NCI-H2107 treated with DMSO at 0.1 percent for 48 hours (cell line): ENCODE measurements at regions not wholly inside any gene's neighbourhood (a gene's known extent, or its start where the extent isn't known, plus 50 kb on each side); places are given as distances from the start of the nearest gene placed in this dataset.

Experiments
- DNase-seq: peaks from one replicate; lab custom pipeline; 2025; ENCODE audit not compliant: unreplicated experiment; lab: John Stamatoyannopoulos, UW

DNA sequence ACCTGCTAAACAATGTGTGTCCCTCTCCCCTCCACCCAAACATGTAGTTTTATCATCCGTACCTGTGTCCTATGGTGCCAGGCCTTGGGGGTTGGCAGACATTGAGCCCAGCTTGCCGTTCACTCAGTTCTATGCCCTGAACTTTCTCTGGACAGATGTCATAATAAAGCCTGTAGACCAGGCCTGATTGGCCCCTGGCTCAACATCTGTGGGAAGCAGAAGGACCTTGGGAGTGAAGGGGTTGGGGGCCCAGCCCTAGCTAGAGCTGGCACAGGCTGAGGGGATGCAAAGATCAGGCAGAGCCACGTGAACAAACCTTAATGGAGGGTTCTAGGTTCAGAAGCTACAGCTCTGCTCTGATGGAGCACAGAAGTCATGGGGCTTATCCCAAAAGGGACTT is 600.6 kb downstream of the BUD13 start:
- DNase-seq, result no peak

DNA sequence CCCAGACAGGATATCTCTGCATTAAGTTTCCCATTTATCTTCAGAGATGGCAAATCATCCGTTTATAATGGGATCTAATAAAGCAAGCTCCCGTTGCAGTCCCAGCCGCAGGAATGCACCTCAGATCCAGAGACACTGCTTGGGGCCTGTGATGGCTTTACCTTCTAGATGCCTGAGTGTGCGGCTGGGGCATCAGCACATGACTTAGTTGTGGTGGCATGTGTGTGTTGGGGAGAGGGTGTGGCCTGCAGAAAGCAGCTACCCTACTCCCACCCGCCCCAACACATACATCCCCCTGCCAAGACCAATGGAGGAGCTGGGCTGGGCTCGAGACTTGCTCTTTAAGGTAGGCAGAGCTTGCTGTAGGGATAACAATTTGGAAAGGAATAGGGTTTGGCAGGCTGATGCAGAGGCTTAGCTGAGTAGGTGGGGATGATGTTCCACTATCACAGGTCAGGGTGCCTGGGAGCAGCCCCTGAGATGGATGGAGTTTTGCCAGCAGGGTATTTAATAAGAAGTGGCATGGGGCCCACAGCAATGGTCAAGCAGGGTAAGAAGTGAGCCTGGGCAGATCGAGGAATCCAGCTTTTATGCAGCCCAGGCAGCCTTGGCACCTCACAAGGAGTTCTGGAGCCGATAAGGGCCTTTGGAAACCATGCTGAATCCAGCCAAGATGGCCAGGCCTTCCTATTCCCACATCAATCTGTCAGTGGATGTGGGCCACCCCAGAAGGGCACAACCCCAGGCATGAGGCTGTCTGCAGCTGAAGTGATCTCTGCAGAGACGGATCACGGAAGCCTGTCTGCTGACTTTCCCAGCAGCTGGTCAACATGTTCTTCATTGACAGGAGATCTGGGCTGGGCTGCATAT is 601.3 kb downstream of the BUD13 start:
- DNase-seq, result no peak

DNA sequence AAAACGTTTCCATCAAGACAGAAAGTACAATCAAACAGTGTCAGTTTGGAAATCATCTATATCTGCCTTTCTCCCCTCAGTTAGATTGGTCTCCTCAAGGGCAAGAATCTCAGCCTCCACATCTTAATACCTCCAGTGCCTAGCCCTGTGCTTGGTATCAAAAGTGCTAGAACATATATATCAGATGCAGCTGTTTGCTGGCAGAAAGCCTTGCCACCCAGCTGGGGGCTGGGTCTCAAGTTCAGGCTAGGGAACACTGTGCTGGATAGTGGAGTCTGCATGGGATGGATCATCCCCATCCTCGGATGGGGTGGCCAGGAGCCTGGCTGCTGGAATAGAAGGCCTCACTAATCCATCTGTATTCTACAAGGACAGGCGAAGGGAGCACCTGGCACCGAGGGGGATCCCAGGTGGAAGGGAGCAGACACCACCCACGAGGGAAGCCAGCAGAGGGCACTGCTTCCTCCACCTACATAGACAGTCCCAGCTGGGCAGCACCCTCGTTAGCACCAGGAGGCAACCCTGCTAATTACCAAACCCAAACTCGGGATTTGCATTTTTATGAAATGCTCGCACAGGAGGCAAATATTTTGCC is 602.2 kb downstream of the BUD13 start:
- no peak for DNase-seq

DNA sequence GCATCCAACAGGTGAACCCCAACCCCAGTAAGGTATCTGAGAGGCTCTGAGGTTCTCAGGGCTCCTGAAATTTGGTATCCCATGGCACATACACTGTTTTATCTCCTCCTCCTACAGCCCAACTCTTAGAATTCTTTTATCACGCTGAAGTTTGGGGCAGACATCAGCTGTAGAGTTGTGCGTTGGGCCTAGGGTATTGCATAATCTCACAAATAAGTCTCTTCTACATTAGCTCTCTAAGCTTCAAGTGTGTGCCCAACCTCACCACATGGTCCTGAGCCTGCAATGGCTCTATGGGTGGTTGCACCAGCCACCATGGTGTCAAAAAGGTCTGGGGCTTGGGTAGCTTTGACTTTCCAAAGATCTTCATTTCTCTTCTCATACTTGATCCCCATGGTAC is 603.0 kb downstream of the BUD13 start:
- DNase-seq, result no peak

DNA sequence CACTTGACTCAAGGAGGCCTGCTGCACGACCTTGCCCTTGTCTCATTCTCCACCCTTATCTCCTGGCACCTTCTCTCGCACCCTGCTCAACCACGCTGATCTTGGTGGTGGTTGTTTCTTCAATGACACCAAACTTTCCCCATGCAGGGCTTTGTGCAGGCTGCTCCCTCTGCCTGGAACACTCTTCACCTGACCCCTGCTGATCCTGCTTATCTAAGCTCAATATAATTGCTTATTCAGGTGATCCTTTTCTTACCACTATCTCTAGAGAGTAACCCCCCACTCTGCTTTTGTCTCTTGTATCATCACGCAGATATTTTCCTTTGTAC is 604.4 kb downstream of the BUD13 start:
- DNase-seq, result no peak

DNA sequence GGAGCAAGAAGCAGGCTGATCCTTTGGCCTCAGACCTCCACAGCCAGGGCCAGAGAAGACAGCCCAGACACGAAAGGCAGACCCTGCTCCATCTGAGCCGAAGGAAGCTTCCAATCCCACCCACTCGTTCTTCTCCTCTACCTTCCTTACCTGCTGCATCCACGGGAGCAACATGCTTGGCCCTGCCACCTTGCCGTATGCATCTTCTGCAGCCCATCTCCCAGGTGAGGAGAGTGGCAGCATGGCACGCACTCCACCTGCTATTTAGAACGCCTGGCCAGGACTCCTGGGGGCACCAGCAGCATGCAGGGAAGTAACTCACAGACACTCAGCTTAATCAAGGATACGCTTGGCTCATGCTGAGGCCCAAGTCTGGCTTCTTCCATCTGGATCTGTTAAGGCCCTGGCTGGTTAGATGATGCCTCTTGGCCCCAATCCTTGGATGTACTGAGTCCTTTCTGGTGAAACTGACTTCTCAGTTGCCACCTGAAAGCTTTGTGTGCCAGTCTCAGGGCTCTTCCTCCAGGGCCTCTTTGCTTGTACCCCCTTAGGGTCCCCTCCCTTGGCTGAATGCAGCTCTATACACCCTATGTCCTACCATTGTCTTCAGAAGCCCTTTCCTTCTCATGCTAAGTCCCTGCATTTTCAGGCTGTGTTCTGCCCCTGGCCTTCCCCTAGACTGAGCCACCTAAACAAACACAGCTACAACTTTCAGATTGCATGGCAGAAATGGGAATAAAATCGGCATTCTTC is 604.9 kb downstream of the BUD13 start:
- DNase-seq, result no peak

DNA sequence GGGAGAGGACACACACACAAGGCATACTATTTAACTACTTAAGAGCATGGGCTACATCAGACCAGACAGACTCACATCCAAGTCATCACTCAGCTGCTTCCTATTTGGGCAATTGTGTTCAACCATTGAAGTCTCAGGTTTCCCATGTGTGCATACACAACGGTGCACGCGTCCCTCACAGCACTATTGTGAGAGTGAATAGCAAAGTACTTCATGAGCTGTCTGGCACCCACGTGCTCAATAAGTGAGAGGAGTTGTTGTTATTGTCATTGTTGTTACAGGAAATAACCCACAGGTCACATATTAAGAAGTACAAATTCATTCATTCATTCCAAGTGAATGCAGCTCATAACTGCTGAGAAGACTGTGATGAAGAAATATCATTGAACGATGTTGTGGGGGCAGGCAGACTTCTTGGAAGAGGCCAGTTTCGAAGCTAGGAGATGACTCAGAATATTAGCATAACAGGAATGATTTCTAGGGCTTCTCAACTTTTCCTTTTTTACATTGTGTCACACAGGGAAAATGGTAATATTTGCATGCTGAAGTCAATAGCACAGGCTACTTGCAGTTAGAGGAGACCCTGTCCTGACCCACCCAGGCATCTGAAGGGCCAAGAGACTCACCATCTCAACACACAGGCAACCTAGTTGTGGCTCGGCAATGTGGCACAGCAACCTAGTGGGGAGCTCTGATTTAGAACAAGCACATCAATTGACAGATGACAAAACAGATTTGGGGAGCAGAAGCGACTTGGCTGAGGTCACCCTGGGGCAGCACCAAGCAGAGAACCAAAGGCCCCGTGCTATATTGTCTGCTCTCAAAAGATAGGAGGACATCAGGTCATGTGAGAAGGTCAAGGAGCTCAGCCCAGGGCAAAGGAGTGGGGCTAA is 606.0 kb downstream of the BUD13 start:
- peak; percentile 39 for DNase-seq

DNA sequence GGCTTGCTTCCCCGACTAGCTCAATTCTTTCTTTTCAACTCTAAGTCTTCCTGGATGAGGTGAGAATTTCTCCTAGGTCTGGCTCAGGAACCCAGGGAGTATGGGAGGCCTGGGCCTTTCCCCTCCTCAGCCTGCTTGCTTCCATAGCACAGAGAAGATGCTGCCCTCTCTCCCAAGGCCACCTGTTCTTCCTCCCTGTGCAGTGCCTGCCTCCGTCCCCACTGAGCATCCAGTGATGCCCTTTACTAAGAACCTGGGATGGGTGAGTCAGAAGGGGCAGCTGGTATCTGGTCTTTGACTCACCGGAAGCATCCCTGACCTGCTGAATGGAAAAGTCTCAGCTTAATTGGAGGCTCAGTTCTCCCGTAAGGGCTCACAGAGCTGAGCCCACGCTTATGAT is 607.9 kb downstream of the BUD13 start:
- no peak for DNase-seq

DNA sequence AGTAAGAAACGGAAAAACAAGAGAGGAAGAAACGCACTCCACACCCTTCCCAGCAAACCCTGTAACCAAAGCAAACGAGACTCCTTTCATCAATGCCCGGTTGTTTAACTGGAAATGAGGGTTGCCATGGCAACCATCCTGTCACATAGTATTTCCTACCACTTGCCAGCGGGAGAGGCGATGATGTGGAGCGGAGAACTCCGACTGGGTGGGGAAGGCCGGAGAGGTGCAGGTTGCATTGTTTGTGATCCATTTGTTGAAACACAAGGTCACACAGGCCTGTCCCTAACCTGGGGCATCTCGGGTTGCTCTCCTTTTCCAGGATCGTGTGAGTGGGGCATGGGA is 609.9 kb downstream of the BUD13 start:
- DNase-seq, result no peak

DNA sequence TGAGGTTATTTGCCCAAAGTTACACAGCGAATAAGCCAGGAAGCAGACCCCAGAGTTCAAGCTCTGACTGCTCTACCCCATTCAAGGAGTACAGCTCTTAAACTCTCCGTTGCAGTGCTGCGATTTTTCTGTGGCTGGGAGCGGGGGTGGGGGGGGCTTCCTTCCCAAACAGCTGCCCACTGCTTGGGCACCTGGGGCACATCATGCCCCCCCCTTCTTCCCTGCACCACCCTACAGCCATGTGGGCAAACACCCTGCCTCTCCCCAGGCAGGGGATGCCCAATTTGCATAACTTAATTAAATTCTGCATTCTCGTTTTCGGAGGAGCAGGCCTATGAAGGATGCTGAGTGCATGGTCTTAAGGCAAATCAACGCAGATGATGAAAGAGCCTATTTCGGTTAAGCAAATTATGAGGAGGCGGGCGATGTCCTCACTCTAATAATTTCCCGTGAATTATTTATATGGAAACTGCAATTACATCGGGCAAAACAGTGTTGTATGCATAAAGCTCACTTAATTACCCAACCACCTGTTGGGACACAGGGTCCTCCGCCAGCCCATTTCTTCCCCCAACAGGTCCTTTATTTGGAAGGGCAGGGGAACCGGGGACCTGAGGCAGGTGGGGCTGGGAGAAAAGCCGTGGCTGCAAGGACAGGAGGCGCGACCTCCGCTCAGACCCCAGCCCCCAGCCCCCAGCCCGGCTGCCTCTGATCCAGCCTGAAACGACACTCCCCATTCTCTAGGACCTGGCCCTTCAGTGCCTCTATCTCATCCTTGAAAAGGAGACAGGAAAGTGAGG is 610.5 kb downstream of the BUD13 start:
- no peak for DNase-seq

DNA sequence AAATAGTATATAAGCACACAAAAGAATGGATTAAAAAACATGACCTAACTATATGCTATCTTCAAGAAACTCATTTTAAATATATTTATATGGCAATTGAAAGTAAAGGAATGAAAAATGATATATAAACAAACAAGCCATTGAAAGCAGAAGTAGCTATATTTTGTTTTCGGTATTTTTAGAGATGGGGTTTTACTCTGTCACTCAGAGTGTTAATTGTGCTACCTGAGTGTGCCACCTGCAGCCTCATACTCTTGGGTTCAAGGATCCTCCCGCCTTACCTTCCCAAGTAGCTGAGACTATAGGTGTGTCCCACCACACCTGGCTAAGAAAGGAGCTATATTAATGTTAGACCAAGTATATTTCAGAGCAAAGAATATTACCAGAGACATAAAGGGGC is 624.1 kb downstream of the BUD13 start:
- no peak for DNase-seq

DNA sequence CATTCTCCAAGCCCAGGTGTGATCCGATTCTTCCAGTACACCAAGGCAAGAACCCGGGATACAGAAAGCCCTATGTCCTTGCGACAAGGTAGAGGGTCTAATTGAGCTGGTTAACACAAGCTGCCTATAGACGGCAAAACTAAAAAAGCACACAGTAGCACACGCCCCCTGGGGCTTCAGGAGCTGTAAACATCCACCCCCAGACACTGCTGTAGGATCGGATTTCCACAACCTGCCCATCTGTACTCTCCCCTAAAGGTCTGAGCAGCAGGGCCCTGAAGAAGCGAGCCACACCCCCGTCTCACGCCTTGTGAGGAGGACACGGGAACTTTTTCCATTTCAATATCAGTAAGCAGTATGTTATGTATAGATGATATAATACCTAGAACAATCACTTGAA is 624.7 kb downstream of the BUD13 start:
- peak; percentile 39 for DNase-seq

DNA sequence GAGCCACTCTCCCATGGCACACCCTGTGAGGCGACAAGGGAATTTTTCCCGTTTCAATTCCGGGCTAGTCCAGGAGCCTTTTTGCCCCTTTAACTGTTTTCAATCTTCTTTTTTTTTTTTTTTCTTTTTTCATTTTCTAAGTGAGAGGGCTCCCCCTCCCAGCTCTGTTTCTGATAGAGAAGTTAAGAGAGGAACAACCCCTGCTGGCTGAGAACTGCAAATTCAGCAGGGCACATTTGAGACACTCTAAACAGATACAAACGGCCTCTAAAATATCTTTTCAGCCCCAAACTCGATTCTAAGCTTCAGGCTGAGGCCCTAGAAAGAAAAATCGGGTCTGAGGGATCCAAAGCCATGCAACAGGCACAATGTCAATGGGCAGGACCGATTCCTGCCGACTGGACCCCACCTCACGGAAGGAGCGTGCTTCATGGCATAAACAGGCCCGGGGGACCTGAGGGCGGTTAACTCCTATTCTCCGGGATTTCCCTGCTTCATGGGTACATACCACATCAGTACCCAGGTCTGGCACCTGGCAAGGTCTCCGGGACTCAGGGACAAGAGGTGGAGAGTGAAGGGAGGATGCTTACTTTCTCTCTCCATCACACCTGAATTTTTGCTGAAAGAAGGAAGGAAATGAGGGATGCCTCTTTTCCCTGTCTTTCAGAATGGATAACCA is 627.5 kb downstream of the BUD13 start:
- DNase-seq, result no peak

DNA sequence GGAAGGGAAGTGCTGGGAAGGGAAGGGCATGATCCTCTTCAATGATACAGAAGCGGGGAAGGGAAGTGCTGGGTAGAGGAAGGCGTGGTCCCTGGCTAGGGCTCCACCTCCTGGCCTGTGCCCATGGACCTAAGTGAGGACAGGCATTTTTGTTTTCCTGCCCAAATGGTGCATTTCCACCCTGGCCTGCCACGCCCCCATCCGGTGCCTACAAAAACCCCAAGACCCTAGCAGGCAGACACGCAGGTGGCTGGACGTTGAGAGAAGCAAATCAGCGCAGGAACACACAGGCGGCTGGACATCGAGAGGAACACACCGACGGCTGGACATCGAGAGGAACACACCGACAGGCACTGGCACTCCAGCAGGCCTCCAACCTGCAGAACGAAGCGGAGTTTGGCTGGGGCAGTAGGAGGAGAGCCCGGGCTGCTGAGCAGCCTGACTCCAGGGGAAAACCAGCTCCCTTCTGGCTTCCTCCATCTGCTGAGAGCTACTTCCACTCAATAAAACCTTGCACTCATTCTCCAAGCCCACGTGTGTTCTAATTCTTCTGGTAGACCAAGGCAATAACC is 628.3 kb downstream of the BUD13 start:
- DNase-seq, result no peak

DNA sequence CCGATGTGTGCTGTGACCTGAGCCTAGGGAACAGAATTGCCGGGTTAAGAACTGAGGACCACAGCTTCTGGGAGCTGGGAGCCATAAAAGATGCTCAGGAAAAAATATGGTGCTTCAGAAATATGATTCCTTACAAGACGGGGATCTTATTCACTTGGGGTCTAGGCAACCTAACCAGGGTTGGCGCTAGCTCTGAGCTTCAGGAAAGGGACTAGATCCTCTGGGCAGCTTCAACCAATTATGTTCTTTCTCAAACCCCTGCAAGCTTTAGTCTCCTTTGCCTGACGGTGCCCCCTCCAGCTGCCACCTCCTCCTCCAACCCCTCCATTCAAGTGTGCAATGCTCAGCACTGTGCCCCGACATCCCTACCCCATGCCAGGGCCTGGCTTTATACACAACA is 634.1 kb upstream of the CADM1 start:
- no peak for DNase-seq

DNA sequence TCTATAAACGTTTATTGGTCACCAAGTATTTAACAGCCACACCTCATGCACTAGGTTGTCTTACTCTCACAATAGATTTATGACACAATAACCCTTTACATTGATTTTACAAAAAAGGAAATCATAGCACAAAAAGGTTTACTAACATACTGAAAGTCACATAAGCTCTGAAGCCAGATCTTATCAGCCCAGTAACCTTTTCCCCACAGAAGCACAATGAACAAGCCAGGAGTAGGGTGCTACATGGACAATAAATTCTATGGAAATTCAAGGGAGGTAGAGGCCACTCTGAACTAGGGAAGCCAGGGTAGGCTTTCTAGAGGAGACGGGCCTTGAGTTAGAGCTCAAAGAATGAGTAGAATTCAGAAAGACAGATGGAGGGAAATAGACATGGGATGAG is 633.5 kb upstream of the CADM1 start:
- DNase-seq, result no peak

DNA sequence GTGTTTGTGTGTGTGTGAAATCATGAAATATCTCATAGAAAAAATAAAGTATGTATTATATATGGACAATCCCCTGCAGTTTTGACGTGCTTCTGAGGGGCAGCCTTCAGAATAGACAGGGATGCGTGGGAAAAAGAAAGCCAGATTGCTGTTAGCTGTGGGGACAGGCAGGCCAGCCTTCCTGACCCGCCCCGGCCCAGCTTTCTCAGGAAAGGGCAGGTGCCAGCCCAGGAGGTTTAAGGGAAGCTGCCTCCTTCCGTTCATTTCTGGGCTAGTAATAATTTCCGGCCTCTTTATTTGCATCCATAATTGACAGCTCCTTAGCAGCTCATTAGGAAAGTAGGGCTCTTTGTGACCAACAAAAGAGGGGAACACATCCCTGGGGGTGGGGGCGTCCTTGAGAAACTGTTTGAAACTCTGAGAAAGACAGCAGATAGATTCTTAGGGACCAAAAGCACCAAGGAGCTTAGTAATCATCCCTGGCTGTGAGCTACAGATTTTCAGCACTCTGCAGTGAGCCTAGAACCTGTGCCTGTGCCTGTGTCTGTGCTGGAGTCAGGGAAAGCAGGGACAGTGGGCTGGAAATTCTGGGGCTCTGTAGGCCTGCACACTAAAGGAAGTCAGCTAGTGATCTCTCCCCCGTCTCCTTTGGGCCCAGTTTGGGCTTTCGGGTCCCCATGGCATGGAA is 632.9 kb upstream of the CADM1 start:
- DNase-seq, result no peak

DNA sequence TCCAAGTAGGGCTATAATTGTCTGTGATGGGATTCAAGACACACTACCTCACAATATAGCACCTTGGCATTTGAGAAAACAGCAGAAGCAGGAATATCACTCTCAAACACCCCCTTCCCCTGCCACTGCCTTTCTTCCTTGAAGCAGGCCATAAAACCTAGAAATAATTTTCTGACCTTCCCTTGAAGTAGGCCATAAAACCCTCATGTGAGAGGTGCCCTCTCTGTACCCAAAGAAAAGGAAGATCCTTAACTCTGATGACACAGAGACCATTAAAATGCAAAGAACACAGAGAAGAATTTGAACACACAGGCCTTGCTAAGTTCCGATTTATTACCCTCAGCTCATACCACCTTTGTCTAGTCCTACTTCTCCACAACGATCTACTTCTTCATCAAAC is 631.7 kb upstream of the CADM1 start:
- DNase-seq, result no peak

DNA sequence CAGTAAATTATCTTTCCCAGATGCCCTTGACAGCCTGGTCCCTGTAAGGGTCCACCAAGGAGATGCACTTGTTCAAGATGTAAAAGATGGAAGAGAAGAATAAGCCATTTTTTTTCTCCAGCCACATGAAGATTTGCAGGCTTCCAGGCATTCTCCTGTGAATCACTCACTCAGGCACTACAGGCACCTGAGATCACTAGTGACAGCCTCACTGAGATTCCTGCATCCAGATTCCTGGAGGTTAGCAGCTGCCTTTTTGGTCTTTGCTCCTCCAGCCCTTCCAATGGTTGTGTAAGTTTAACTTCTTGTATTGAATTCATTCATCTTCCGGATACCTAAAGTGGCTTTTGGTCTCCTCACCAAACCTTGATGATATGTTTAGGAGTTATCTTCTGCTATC is 630.2 kb upstream of the CADM1 start:
- DNase-seq, result no peak
